C4-2B (cell line): ENCODE measurements at regions not wholly inside any gene's neighbourhood (a gene's known extent, or its start where the extent isn't known, plus 50 kb on each side); places are given as distances from the start of the nearest gene placed in this dataset.

ENCODE experiments used
- CTCF ChIP-seq: fragments of 450-650 bp; conservative IDR thresholded peaks from 2 replicates; pipeline ENCODE4 v1.5.1; 2017; ENCODE audit warnings: mild to moderate bottlenecking
- ZFX ChIP-seq: fragments of 450-650 bp; IDR thresholded peaks from 2 replicates; pipeline ENCODE4 v1.6.1; 2017

- TF ChIP-seq CTCF (no peak), ZFX (no peak)
Observed at GRCh38 chr18:22063672-22064071, 105.7 kb upstream of the GATA6 start.
